Urinary bladder (tissue), 3 donors: ENCODE measurements at regions not wholly inside any gene's neighbourhood (a gene's known extent, or its start where the extent isn't known, plus 50 kb on each side); places are given as distances from the start of the nearest gene placed in this dataset.
"Not testable (repeated sequence)": the region's sequence is repeated elsewhere in the genome, so short reads cannot be mapped to it uniquely, and the experiment has no call there.

Experiments
- DNase-seq: peaks from one replicate; pipeline ENCODE4 v3.0.0-alpha.2; 2015; ENCODE audit errors: extremely low spot score
- H3K27ac ChIP-seq: one replicate; pipeline ENCODE4 v1.5.1; 2013; ENCODE audit warnings: low read depth, mild to moderate bottlenecking, moderate library complexity
- H3K36me3 ChIP-seq: one replicate; pipeline ENCODE4 v1.6.1; 2013; ENCODE audit warnings: mild to moderate bottlenecking, moderate library complexity; ENCODE audit not compliant: insufficient read depth
- H3K4me1 ChIP-seq: one replicate; pipeline ENCODE4 v1.6.1; 2013; ENCODE audit warnings: mild to moderate bottlenecking, moderate library complexity; ENCODE audit not compliant: insufficient read depth
- H3K4me3 ChIP-seq: one replicate; pipeline ENCODE4 v1.5.1; 2013; ENCODE audit warnings: low read depth, low read length
- WGBS: extraction: QIAGEN DNeasy Blood & Tissue Kit; methylation state at CpG from one replicate; pipeline ENCODE4 v1.1.7; 2013; 5-methylcytosine and 5-hydroxymethylcytosine counted together
- donor health status: healthy with polysubstance abuse.
- donor health status: healthy.

DNA sequence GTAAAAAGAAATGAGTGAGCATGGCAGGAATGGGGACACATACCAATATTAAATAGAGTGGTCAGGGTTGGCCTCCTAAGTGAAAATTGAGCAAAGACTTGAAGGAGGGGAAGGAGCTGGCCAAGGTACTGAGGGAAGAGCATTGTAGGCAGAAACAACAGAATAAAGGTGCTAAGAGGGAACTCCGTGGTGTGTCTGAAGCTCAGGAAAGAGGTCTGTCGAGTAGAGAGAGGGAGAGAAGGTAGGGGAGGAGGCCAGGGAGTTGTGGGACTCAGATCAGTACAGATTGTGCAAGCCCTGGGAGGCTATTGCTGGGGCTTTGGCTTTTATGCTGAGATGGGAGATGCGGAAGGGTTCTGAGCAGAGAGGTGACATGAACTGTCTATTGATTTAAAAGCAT lies 664.7 kb downstream of the SPATA31A6 start:
- H3K4me3 ChIP-seq, H3K27ac ChIP-seq, H3K4me1 ChIP-seq, DNase-seq, H3K36me3 ChIP-seq: not testable (repeated sequence)
- no CpG with 5 or more reads among the region's 3 CpGs for WGBS

DNA sequence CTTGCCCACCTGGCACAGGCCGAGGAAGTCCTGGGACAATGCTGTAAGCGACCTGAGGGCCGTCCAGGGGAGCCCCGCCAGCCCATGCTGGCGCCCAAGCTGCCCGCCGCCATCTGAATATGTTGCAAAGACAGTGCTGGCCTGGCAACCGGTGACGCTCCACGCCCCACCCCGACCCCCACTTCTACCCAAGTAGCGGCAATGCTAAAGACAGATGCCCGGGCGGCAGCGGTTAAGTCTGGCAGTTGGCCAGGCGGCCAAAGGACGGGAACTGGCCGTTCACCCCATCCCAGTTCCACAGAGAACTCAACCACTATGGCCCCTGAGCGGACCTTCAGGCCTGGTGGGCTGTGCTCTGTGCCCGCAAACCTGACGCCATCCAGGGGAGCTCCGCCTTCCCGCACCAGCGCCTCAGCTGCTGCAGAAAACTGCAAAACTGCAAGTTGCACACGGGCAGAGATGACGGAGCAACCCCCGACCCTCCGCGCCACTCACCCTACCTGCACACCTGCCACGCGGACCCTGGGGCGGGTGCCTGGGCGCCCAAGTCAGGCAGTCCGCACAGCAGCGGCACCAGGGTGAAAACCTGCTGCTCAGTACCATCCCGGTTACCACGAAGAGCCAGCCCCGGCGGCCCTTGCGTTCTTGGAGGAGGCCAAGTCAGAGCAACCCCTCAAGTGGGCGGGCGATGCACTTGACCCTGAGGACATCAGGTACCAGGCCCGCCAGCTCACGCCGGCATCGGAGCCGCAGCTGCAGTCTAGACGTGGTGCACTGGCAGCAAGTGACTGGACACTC lies 667.6 kb downstream of the SPATA31A6 start:
- H3K27ac ChIP-seq, H3K36me3 ChIP-seq, H3K4me3 ChIP-seq, H3K4me1 ChIP-seq, DNase-seq: not testable (repeated sequence)
- 39% methylated on average over 48 of the region's 48 CpGs for WGBS

DNA sequence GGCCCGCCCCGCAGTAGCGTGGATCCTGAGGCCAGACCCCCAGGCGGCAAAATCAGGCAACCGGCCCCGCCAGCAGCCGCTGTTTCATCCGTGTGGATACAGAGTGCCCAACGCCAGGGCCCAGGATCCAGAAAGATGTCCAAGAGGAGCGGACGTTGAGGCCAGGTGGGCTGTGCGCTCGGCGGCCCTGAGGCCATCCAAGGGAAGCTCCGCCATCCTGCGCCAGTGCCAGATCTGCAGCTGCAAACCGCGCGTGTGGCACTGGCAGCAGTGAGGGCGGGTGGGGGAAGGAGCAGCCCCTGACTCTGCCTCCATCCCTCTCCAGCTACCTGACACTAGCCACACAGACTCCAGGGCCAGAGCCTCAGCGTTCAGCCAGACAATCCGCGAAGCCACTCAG lies 668.2 kb downstream of the SPATA31A6 start:
- DNase-seq, H3K4me1 ChIP-seq, H3K36me3 ChIP-seq, H3K27ac ChIP-seq, H3K4me3 ChIP-seq: not testable (repeated sequence)
- WGBS, result 6% methylated on average over 23 of the region's 23 CpGs

DNA sequence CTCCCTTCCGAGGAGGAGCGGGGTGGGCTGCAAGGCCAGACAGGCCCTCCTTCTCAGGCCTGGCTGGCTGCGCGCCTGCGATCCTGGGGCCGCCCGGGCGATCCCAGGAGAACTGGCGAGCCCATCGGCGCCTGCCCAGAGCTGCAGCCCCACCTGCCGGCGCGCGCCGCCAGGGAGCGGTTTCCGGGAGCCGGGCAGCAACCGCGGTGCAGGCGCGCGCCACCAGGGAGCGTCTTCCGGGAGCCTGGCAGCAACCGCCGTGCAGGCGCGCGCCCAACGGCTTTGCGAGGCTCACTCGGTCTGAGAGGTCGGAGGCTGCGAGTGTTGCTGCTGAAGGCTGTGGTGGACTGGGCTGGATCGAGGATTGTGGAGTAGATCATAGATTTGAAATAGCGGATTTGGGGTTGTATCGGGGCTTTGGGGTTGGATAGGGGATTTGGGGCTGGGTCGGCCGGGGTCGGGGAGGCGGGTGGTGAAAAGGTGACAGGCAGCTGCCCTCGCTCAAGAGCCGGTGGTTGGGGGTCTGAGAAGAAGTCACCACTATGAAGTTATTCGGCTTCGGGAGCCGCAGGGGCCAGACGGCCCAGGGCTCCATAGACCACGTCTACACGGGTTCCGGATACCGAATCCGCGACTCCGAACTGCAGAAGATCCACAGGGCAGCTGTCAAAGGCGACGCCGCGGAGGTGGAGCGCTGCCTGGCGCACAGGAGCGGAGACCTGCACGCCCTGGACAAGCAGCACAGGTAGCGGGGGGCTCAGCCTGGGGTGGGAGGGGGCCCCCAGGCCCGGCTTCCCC lies 668.9 kb downstream of the SPATA31A6 start:
- H3K4me1 ChIP-seq, H3K27ac ChIP-seq, H3K4me3 ChIP-seq, H3K36me3 ChIP-seq, DNase-seq: not testable (repeated sequence)
- WGBS, result 7% methylated on average over 66 of the region's 66 CpGs

DNA sequence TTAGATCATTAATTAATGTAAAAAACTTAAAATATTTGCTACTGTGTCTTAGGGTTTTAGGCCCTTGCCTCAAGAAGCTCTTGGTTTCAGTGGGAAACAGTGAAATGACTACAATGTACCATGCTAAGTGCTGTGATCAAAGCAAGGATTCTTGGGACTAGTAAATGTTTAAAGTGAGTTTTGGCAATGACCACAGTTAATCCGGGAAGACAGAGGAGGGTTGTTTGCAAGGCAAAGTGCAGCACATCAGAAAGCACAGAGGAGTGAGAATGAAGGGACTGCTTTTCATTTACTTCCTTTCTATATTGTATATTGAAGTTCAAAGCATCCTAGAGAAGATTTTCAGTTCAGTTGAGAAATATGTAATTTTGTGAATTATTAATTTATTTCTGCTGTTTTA lies 676.7 kb downstream of the SPATA31A6 start:
- DNase-seq, H3K4me3 ChIP-seq, H3K36me3 ChIP-seq, H3K4me1 ChIP-seq, H3K27ac ChIP-seq: not testable (repeated sequence)
- WGBS, result 50% methylated on average over 1 of the region's 1 CpG

DNA sequence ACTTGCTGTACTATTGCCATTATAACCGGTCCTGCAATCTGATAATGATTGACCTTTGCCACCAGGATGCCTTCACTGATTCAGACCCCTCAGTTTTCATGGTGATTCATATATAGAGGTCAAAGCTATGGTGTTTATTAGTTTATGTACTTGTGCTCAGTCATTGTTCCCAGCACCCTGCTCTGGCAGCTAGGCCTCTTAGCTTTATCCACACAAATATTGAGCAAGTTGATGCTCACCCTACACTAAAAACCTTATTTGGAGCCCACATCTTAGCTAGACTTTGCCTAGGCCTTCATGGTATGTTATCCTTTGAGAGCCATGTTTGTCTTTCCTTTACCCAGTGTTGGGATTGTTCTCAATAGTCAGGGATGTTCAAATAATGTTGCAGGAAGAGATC lies 679.0 kb downstream of the SPATA31A6 start:
- DNase-seq, result not testable (repeated sequence)
- WGBS, result 50% methylated on average over 1 of the region's 1 CpG

More for the DNA sequence above, 679.0 kb downstream of the SPATA31A6 start:
- not testable (repeated sequence) for H3K27ac ChIP-seq, H3K36me3 ChIP-seq, H3K4me1 ChIP-seq, H3K4me3 ChIP-seq
